HG03469 (cell line): ENCODE measurements at regions not wholly inside any gene's neighbourhood (a gene's known extent, or its start where the extent isn't known, plus 50 kb on each side); places are given as distances from the start of the nearest gene placed in this dataset.

Experiments
- ATAC-seq: cut with Tn5 transposase; IDR thresholded peaks from one replicate; pipeline ENCODE4 v1.9.1; 2021; ENCODE audit warnings: mild to moderate bottlenecking, moderate library complexity, moderate number of reproducible peaks; ENCODE audit not compliant: unreplicated experiment

GRCh38 chr3:67828486-67829010 is 174.1 kb upstream of the SUCLG2 start:
- ATAC-seq, result no peak

DNA sequence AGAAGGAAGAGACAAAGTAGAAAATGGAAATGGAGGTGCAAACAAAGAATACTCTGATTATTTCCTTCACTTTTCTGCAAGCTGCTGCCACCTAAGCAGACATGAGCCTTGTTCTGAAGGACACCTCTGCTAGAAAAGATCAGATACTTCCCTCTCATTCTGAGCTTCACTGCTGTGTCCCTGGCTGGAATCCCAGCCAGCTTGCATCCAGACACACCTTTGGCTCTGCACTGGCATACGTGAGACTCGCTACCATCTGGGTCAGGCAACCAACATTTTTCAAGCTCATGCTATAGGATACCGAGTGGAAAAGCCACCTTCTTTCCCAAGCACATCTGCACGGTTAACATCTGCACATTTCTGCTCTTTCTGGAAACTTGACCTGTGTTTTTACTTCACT is 166.7 kb upstream of the SUCLG2 start:
- ATAC-seq, result no peak

- ATAC-seq, result no peak
Measured at GRCh38 chr3:67819447-67819846, 165.0 kb upstream of the SUCLG2 start.

GRCh38 chr3:67809370-67809935 is 155.0 kb upstream of the SUCLG2 start:
- no peak for ATAC-seq

GRCh38 chr3:67808906-67809305 is 154.5 kb upstream of the SUCLG2 start:
- ATAC-seq, result no peak

- no peak for ATAC-seq
Measured at GRCh38 chr3:67804578-67804977, 150.2 kb upstream of the SUCLG2 start.

DNA sequence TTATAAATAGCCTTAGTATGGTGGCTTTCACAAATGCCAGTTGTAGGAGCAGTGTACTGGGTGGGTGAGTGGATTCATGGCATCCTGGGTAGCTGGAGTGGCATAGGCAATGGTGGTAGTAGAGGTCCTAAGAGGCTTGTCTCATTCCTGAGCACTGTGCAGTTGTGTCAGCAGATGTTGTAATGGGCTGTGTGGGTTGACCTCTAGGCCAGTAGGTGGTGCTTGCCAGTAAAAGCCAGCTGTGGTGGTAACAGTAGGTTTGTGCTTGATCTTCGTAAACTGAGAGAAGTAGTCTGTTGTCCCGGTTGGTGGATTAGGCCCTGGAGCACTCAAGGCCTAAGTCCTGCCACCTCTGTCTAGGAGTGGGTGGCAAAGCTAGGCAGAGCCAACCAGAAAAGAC is 149.7 kb upstream of the SUCLG2 start:
- ATAC-seq, result no peak

DNA sequence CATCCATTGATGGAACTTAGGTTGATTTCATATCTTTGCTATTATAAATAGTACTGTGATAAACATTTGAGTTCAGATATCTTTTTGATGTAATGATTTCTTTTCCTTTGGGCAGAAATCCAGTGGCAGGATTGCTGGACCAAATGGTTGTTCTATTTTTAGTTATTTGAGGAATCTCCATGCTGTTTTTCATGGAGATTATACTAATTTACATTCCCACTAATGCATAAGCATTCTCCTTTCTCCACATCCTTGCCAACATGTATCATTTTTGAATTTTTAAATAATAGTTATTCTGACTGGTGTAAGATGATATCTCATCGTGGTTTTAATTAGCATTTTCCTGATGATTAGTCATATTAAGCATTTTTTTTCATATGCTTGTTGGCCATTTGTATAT is 144.0 kb upstream of the SUCLG2 start:
- ATAC-seq, result no peak

- no peak for ATAC-seq
Measured at GRCh38 chr3:67791620-67792019, 137.2 kb upstream of the SUCLG2 start.

- peak; percentile 87 for ATAC-seq
Measured at GRCh38 chr3:67790043-67790442, 135.6 kb upstream of the SUCLG2 start.

- no peak for ATAC-seq
Measured at GRCh38 chr3:67788396-67788795, 134.0 kb upstream of the SUCLG2 start.

DNA sequence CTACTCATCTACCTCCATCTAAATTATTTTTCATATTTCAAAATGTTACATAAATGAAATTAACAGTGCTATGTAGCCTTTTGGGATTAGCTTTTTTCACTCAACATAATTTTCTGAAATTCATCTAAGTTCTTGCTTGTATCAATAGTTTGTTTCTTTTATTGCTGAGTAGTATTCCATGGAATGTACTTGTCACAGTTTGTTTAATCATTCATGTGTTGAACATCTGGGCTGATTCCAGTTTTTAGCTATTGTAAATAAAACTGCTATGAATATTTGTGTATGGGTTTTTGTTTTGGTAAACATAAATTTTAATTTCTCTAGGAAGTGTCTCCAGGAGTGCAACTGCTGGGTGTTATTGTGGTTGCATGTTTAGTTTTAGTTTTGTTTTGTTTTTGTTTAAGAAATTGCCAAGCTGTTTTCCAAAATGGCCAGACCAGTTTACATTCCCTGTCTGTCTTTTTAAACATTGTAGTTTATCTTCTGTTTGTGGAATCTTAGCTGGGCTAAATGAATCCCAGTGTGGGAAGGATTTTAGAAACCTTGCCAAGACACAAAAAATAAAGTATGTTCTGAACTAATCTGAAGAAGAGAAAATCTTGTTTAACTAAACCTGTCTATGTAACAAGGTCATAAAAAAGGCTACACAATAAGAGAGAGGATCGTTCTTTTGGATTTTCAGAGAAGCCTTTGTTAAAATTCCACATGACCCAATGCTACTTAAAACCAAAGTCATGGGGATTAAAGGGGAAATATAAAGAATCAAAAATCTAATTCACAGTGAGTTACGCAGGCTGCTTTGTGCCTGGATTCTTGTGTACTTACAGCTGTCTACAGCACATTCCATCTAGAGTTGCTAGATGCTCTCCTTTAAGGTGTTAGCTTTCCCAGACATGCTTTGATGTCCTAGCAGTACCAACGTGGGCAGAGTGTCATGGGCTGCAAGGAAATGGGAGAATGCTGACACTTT is 129.2 kb upstream of the SUCLG2 start:
- ATAC-seq, result no peak

- ATAC-seq, result no peak
Measured at GRCh38 chr3:67781871-67782270, 127.5 kb upstream of the SUCLG2 start.

GRCh38 chr3:67781218-67781617 is 126.8 kb upstream of the SUCLG2 start:
- no peak for ATAC-seq

- ATAC-seq, result no peak
Measured at GRCh38 chr3:67774676-67775075, 120.3 kb upstream of the SUCLG2 start.

DNA sequence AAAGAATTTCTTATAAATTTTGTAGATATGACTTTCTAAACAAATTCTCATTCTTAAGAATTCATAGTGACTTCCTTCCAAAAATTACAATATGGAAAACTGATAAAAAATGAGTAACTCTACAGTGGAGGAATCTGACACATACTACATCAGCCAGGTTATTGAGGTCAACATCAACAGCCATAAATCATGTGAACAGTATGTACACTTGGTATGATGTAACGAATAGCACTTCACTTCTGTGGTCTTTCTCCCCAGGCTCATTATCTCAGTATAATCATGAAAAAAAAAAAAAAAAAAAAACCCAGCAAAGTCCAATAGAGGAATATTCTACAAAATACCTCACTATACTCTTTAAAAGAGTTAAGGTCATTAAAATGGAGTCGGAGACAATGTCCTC is 111.2 kb upstream of the SUCLG2 start:
- no peak for ATAC-seq

- ATAC-seq, result no peak
Measured at GRCh38 chr3:67745296-67745695, 90.9 kb upstream of the SUCLG2 start.

DNA sequence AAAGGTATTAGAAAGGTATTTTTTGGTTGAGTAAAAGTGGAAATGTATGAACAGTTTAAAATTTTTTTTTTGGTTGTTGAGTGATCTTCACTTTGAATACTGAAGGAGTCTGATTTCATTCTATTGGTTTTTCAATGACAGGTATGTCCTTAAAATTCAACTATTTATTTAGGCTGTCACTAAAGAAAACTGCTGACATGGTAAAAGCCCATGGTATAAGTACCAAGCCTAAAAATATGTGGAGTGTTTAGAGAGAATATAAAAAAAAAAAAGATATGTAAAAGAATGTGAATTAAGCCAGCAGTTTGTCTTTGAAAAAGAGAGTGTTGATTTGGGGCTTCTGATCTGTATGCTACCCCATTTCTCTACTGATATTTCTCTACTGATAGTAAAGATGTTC is 90.3 kb upstream of the SUCLG2 start:
- ATAC-seq, result no peak

- no peak for ATAC-seq
Measured at GRCh38 chr3:67739851-67740250, 85.4 kb upstream of the SUCLG2 start.

DNA sequence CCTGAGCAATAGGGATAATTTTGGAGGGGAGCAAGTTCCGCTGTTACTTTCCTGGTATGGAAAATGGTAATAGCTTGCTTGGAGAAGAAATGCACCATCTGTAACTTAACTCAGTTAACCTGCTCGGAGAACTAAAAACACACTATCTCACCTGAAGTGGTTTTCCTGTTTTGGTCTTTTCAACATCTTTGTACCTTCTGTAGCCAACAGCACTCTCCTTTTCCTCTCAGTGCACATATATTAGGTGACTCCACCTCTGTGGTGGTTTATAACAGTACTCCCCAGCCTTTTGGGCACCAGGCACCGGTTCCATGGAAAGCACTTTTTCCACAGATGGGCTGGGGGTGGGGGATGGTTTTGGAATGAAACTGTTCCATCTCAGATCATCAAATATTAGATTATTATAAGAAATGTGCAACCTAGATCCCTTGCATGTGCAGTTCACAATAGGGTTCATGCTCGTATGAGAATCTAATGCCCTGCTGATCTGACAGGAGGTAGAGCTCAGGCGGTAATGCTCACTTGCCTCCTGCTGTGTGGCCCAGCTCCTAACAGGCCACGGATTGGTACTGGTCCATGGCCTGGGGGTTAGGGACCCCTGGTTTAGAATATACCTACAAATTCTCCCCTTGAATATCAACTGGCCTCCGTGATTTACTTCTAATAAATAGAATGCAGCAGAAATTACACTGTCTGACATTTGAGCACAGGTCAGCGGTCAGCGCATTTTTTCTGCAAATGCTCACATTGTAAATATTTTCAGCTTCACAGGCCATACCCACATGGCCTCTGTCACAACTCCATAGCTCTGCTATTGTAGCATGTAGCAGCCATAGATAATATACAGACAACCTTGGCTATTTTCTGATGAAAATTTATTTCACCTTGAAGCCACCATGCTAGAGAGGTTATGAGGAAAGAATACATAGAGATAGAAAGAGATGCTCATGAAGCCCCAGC is 83.8 kb upstream of the SUCLG2 start:
- no peak for ATAC-seq

DNA sequence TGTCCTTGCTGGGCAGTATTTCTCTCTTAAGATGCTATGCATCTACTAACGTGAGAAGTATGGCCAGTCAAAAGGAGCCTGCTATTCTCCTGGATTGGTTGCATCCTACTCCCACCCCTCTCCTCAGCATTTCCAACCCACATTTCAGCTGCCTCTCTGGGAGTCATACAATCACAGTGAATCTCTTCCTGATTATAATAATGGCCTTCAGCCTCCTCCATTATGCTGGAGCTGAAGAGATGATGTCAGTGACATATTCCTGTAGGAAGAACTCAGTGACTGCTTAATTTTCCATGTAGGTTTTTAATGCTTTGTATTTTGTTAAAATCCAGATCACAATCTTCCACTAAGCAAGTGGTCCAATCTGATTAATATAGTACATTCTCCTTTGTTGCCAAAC is 82.7 kb upstream of the SUCLG2 start:
- ATAC-seq, result no peak
